Type B pancreatic cell (in vitro differentiated cells): ENCODE measurements at regions not wholly inside any gene's neighbourhood (a gene's known extent, or its start where the extent isn't known, plus 50 kb on each side); places are given as distances from the start of the nearest gene placed in this dataset.
"Not testable (repeated sequence)": the region's sequence is repeated elsewhere in the genome, so short reads cannot be mapped to it uniquely, and the experiment has no call there.

Experiments
- DNase-seq: peaks from one replicate; pipeline ENCODE4 v3.0.0; 2021; ENCODE audit warnings: mixed read lengths; ENCODE audit not compliant: unreplicated experiment; ENCODE audit errors: extremely low spot score
- H3K27ac Mint-ChIP-seq: 2 replicates; pipeline ENCODE4 v1.8.0; 2021; ENCODE audit warnings: mild to moderate bottlenecking, mixed read lengths
- H3K27me3 Mint-ChIP-seq: 2 replicates; pipeline ENCODE4 v1.8.0; 2021; ENCODE audit warnings: mixed read lengths
- H3K36me3 Mint-ChIP-seq: 2 replicates; pipeline ENCODE4 v1.8.0; 2021; ENCODE audit warnings: mixed read lengths
- H3K4me1 Mint-ChIP-seq: one replicate; pipeline ENCODE4 v1.8.0; 2021; ENCODE audit warnings: mixed read lengths; ENCODE audit not compliant: unreplicated experiment
- H3K4me3 Mint-ChIP-seq: 2 replicates; pipeline ENCODE4 v1.8.0; 2021; ENCODE audit warnings: mild to moderate bottlenecking, mixed read lengths
- H3K9me3 Mint-ChIP-seq: 2 replicates; pipeline ENCODE4 v1.8.0; 2021; ENCODE audit warnings: mixed read lengths
- TF ChIP-seq, protein P1 (sequence below): fragments of 200-600 bp; sonication (generic); conservative IDR thresholded peaks from 2 replicates; pipeline ENCODE4 v1.5.0; 2021; ENCODE audit warnings: antibody characterized with exemption, mild to moderate bottlenecking

DNA sequence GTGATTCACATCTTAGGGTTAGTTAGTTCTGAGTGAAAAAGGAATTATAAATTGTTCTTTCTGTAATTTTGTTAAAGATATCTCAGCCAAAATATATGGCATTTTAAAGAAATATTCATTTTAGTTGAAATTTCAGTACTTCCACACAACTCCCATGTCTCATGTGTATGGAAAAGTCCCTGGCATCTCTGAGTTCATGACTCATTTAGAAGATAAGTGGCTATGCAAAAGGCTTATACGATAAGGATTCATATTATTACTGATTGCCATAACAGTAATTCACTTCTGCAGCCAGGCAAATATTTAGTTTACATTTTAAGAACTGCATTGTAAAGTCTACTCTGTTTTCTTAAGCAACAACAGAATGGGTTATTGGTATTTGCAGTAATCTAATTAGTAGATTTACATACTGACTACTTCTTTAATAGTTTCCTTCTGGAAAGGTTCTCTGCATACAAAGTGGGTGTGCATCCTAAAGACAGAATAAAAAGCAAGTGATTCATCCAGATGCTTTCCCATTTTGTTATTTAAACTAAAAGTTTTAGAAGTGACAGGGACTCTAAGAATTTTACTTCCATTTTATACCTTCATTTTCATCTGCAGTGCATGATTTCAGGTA is 682.4 kb upstream of the PABPC4L start:
- TF ChIP-seq, protein P1, sequence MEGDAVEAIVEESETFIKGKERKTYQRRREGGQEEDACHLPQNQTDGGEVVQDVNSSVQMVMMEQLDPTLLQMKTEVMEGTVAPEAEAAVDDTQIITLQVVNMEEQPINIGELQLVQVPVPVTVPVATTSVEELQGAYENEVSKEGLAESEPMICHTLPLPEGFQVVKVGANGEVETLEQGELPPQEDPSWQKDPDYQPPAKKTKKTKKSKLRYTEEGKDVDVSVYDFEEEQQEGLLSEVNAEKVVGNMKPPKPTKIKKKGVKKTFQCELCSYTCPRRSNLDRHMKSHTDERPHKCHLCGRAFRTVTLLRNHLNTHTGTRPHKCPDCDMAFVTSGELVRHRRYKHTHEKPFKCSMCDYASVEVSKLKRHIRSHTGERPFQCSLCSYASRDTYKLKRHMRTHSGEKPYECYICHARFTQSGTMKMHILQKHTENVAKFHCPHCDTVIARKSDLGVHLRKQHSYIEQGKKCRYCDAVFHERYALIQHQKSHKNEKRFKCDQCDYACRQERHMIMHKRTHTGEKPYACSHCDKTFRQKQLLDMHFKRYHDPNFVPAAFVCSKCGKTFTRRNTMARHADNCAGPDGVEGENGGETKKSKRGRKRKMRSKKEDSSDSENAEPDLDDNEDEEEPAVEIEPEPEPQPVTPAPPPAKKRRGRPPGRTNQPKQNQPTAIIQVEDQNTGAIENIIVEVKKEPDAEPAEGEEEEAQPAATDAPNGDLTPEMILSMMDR, result no peak
- no peaks in the 10 kb centered on the region for H3K4me1 Mint-ChIP-seq
- H3K4me3 Mint-ChIP-seq, result no peak overlapping the region
- H3K9me3 Mint-ChIP-seq, result no peaks in the 10 kb centered on the region
- H3K27me3 Mint-ChIP-seq, result no peaks in the 10 kb centered on the region
- no peaks in the 10 kb centered on the region for H3K36me3 Mint-ChIP-seq
- H3K27ac Mint-ChIP-seq, result no peak overlapping the region
- DNase-seq, result no peak

DNA sequence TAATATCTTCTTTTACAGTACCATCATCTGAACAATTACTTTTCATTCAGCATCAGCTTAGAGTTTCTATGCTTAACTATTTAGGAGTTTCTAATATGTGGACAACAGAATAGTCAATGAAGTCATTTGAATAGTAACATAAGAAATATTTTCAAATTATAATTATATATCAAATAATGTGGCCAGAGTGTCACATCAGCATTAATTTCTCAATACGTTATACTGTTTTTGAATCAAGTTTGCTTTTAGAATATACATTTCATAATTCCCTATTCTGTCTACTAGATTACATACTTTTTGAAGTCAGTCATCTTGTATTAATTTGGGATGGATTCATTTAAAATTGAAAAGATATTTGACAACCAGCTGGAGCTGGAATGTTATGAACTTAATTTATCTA is 677.4 kb upstream of the PABPC4L start:
- no peak for DNase-seq
- Mint-ChIP-seq H3K27ac (no peak overlapping the region), H3K27me3 (no peaks in the 10 kb centered on the region), H3K36me3 (no peaks in the 10 kb centered on the region), H3K4me1 (no peaks in the 10 kb centered on the region), H3K9me3 (no peaks in the 10 kb centered on the region), H3K4me3 (no peak overlapping the region)
- TF ChIP-seq, protein P1, result no peak

DNA sequence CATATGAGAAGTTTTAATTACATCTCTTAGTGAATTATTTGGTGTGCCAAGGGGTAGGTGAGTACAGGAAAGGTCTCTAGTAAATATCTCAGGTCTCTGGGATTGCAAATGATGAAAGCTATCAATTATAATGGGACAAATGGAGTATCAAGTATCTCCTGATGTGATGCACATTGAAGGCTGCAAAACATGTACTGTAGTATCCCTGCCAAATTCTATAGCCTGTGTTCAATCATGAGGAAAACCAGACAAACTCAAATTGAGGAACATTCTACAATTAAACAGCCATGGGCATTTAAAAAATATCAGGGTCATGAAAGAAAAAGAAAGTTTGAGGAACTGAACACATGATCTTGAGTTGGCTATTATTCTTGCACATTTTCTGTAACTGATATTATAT is 665.4 kb upstream of the PABPC4L start:
- Mint-ChIP-seq H3K27ac (no peak overlapping the region), H3K9me3 (no peaks in the 10 kb centered on the region), H3K27me3 (no peaks in the 10 kb centered on the region), H3K4me3 (no peak overlapping the region), H3K36me3 (no peaks in the 10 kb centered on the region), H3K4me1 (no peaks in the 10 kb centered on the region)
- no peak for DNase-seq
- TF ChIP-seq, protein P1, result no peak

DNA sequence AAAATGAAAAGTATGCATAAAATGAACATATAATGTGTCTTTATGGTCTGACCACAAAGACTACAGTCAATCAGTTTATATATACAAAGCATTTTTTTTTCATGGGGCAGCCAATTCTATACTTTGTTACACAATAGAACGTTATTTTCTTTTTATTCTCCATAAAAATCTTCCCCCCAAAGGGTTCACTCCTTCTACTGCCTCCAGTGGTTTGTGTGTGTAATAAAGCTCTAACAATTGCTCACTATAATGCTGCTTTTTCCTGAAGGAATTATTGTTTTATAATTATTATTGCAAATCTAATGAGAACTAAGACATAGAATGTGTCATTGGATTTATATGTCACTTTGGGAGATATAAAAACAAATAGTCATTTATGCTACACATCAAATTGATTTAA is 664.1 kb upstream of the PABPC4L start:
- DNase-seq, result no peak
- H3K9me3 Mint-ChIP-seq, result no peaks in the 10 kb centered on the region
- H3K4me3 Mint-ChIP-seq, result no peak overlapping the region
- no peak overlapping the region for H3K27ac Mint-ChIP-seq
- TF ChIP-seq, protein P1, result peak; percentile 60
- no peaks in the 10 kb centered on the region for H3K36me3 Mint-ChIP-seq
- H3K27me3 Mint-ChIP-seq, result no peaks in the 10 kb centered on the region
- H3K4me1 Mint-ChIP-seq, result no peaks in the 10 kb centered on the region

DNA sequence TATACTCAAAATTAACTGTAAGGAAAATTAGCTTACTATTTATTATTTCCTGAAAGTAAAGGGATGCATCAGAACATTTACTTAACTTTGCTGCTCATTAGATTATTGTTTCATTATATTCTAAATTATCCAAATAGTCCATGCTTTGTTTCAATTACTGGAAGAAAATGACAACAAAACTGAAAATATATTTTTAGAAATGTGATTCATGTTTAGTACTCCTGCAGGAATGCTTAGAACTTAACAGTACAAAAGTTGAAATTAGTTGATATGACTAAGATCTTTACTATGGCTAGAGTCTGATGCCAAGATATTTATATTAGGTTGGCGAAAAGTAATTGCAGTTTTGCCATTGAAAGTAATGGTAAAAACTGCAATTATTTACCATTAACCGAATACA is 660.5 kb upstream of the PABPC4L start:
- no peaks in the 10 kb centered on the region for H3K36me3 Mint-ChIP-seq
- TF ChIP-seq, protein P1, result no peak

DNA sequence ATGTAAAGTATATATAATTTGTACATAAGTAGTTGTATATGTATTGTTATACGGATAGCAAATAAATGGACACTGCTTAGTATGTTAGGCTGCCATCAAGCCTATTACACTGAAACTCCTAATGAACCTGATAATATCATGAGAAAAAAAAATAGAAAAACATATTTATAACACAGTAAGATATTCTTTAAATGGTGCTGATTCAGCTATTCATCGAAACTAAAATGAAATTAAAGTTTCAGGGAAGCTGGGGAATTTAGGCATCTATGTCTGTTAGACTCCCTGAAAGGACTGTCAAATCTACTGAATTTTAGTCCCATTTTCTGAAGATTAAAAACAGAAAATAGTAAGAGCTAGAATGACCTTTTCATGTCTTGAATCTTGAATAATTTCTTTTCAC is 647.1 kb upstream of the PABPC4L start:
- no peak for DNase-seq

More for the DNA sequence above, 660.5 kb upstream of the PABPC4L start:
- DNase-seq, result no peak
- Mint-ChIP-seq H3K4me1 (no peaks in the 10 kb centered on the region), H3K9me3 (no peaks in the 10 kb centered on the region), H3K27me3 (no peaks in the 10 kb centered on the region), H3K4me3 (no peak overlapping the region), H3K27ac (no peak overlapping the region)

DNA sequence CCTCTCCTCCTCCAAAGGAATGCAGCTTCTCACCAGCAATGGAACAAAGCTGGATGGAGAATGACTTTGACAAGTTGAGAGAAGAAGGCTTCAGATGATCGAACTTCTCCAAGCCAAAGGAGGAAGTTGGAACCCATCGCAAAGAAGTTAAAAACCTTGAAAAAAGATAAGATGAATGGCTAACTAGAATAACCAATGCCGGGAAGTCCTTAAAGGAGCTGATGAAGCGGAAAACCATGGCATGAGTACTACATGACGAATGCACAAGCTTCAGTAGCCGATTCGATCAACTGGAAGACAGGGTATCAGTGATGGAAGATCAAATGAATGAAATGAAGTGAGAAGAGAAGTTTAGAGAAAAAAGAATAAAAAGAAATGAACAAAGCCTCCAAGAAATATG is 629.2 kb upstream of the PABPC4L start:
- not testable (repeated sequence) for H3K36me3 Mint-ChIP-seq, H3K27me3 Mint-ChIP-seq, H3K4me1 Mint-ChIP-seq, H3K9me3 Mint-ChIP-seq, DNase-seq, H3K4me3 Mint-ChIP-seq, H3K27ac Mint-ChIP-seq

More for the DNA sequence above, 647.1 kb upstream of the PABPC4L start:
- no peaks in the 10 kb centered on the region for H3K36me3 Mint-ChIP-seq
- H3K27ac Mint-ChIP-seq, result no peak overlapping the region
- no peak overlapping the region for H3K4me3 Mint-ChIP-seq
- H3K9me3 Mint-ChIP-seq, result no peaks in the 10 kb centered on the region
- TF ChIP-seq, protein P1, result no peak
- no peaks in the 10 kb centered on the region for H3K4me1 Mint-ChIP-seq
- no peaks in the 10 kb centered on the region for H3K27me3 Mint-ChIP-seq
